A549 (cell line): ENCODE measurements at regions not wholly inside any gene's neighbourhood (a gene's known extent, or its start where the extent isn't known, plus 50 kb on each side); places are given as distances from the start of the nearest gene placed in this dataset.

ENCODE experiments used
- ATAC-seq, 2 experiments: fragments of 200-7000 bp in 1 of 2; fragments of >200 bp in 1 of 2; cut with Nextera tagmentation in 1 of 2; cut with Tn5 transposase in 1 of 2; 3 replicates each; pipeline versions ENCODE4 v1.8.0 to v1.9.1; 2018 to 2020; ENCODE audit warnings: mild to moderate bottlenecking in 1 of 2, moderate library complexity in 1 of 2
- CTCF ChIA-PET: fragments of 300-600 bp; sonication (Branson Sonifier 250); formaldehyde crosslinking; extraction: SDS; loops from one replicate; lab custom pipeline; 2021; ENCODE audit warnings: antibody characterized with exemption, inconsistent platforms; lab: Yijun Ruan, JAX
- POLR2A ChIA-PET: fragments of 350-600 bp; formaldehyde crosslinking; extraction: SDS; loops from one replicate; lab custom pipeline; 2021; ENCODE audit warnings: antibody characterized with exemption, inconsistent platforms; lab: Yijun Ruan, JAX
- DNase-seq, 2 experiments: peaks; one replicate each; pipeline versions ENCODE4 v3.0.0 to v3.0.0-alpha.2; 2011 to 2016; ENCODE audit warnings: low read depth in 1 of 2, low spot score in 1 of 2
- FAIRE-seq: peaks from 2 replicates; lab custom pipeline; 2011; peaks lifted over from hg19 to GRCh38; lab: Jason Lieb, UNC
- H3K27ac ChIP-seq, 2 experiments: fragments of >200 bp; sonication (Bioruptor Twin); formaldehyde crosslinking; 3 replicates each; pipeline ENCODE4 v1.5.1; 2016 to 2017
- H3K4me1 ChIP-seq: fragments of >200 bp; sonication (Bioruptor Twin); formaldehyde crosslinking; 3 replicates; pipeline ENCODE4 v1.6.1; 2016
- H3K4me2 ChIP-seq: fragments of >200 bp; sonication (Bioruptor Twin); formaldehyde crosslinking; 3 replicates; pipeline ENCODE4 v1.6.1; 2016
- H3K4me3 ChIP-seq: fragments of >200 bp; sonication (Bioruptor Twin); formaldehyde crosslinking; 3 replicates; pipeline ENCODE4 v1.5.1; 2016
- H3K9me3 ChIP-seq: fragments of >200 bp; sonication (Bioruptor Twin); formaldehyde crosslinking; 3 replicates; pipeline ENCODE4 v1.6.1; 2016
- EHMT2 ChIP-seq: fragments of 200-600 bp; sonication (generic); IDR thresholded peaks from 2 replicates; pipeline ENCODE4 v1.6.1; 2016; ENCODE audit warnings: antibody characterized with exemption, low read depth, mild to moderate bottlenecking, moderate library complexity
- EP300 ChIP-seq, 2 experiments: fragments of >200 bp; sonication (Bioruptor Twin); formaldehyde crosslinking; IDR thresholded peaks; 2 replicates in 1 of 2; 3 replicates in 1 of 2; pipeline ENCODE4 v1.6.1; 2016 to 2017
- FOSL2 ChIP-seq, 2 experiments: fragments of 450-650 bp in 1 of 2; fragments of >200 bp in 1 of 2; sonication (Bioruptor Twin) in 1 of 2; formaldehyde crosslinking; IDR thresholded peaks; 2 replicates each; pipeline versions ENCODE4 v1.5.0 to v1.6.1; 2016 to 2020; ENCODE audit warnings: mild to moderate bottlenecking in 1 of 2, moderate library complexity in 1 of 2
- HOXB13 ChIP-seq: fragments of 250-450 bp; sonication (Bioruptor Pico); IDR thresholded peaks from 2 replicates; pipeline ENCODE4 v1.5.0; 2020; ENCODE audit warnings: low read depth, mild to moderate bottlenecking, moderate library complexity
- JUN ChIP-seq, 2 experiments: fragments of >200 bp; sonication (Bioruptor Twin); formaldehyde crosslinking; IDR thresholded peaks; 2 replicates in 1 of 2; 3 replicates in 1 of 2; pipeline ENCODE4 v1.6.1; 2016 to 2017
- JUNB ChIP-seq: fragments of >200 bp; sonication (Bioruptor Twin); formaldehyde crosslinking; IDR thresholded peaks from 2 replicates; pipeline ENCODE4 v1.6.1; 2016
- MAFK ChIP-seq: fragments of 450-650 bp; IDR thresholded peaks from 2 replicates; pipeline ENCODE4 v1.6.1; 2014; ENCODE audit not compliant: partially characterized antibody
- MYC ChIP-seq: IDR thresholded peaks from 2 replicates; pipeline ENCODE4 v1.6.1; 2012; ENCODE audit warnings: mild to moderate bottlenecking, inconsistent platforms, low read length, improper control_type of control experiment, borderline replicate concordance
- NR3C1 ChIP-seq: fragments of >200 bp; sonication (Bioruptor Twin); formaldehyde crosslinking; IDR thresholded peaks from 3 replicates; pipeline ENCODE4 v1.6.1; 2017
- PBX3 ChIP-seq: IDR thresholded peaks from 2 replicates; pipeline ENCODE4 v1.6.1; 2012
- POLR2A ChIP-seq: IDR thresholded peaks from 2 replicates; pipeline ENCODE4 v1.6.1; 2012; ENCODE audit warnings: mild to moderate bottlenecking, low read length
- POLR2AphosphoS2 ChIP-seq: conservative IDR thresholded peaks from 2 replicates; pipeline ENCODE4 v1.6.1; 2012; ENCODE audit warnings: low read length, improper control_type of control experiment, inconsistent platforms
- RARB ChIP-seq: fragments of 250-450 bp; sonication (Bioruptor Pico); IDR thresholded peaks from 2 replicates; pipeline ENCODE4 v1.8.0; 2021; ENCODE audit warnings: mild to moderate bottlenecking, moderate library complexity
- RCOR1 ChIP-seq: fragments of 150-350 bp; IDR thresholded peaks from 2 replicates; pipeline ENCODE4 v1.6.1; 2014; ENCODE audit warnings: antibody characterized with exemption, low read length, low read depth
- SMC3 ChIP-seq: fragments of >200 bp; sonication (Bioruptor Twin); formaldehyde crosslinking; IDR thresholded peaks from 3 replicates; pipeline ENCODE4 v1.6.1; 2018; ENCODE audit warnings: inconsistent platforms
- SREBF2 ChIP-seq: fragments of 450-650 bp; IDR thresholded peaks from 2 replicates; pipeline ENCODE4 v1.6.1; 2014; ENCODE audit warnings: mild to moderate bottlenecking, moderate library complexity
- USF2 ChIP-seq: fragments of 450-650 bp; IDR thresholded peaks from 2 replicates; pipeline ENCODE4 v1.6.1; 2014; ENCODE audit warnings: antibody characterized with exemption
- ZC3H11A ChIP-seq: fragments of 450-650 bp; IDR thresholded peaks from 2 replicates; pipeline ENCODE4 v1.6.1; 2014; ENCODE audit warnings: antibody characterized with exemption, mild to moderate bottlenecking
- ZNF302 ChIP-seq: fragments of 250-450 bp; sonication (Bioruptor Pico); IDR thresholded peaks from 2 replicates; pipeline ENCODE4 v1.9.0; 2021; ENCODE audit warnings: inconsistent platforms, mild to moderate bottlenecking, moderate library complexity
- ZSCAN20 ChIP-seq: fragments of 250-450 bp; sonication (Bioruptor Pico); IDR thresholded peaks from 2 replicates; pipeline ENCODE4 v1.8.0; 2022; ENCODE audit warnings: mild to moderate bottlenecking, moderate library complexity
- WGBS: methylation state at CpG from one replicate; pipeline ENCODE4 v1.1.6; 2017; ENCODE audit errors: missing lambda C conversion rate; 5-methylcytosine and 5-hydroxymethylcytosine counted together
- TF ChIP-seq, protein P1 (sequence below): IDR thresholded peaks from 2 replicates; pipeline ENCODE4 v1.6.1; 2012

DNA sequence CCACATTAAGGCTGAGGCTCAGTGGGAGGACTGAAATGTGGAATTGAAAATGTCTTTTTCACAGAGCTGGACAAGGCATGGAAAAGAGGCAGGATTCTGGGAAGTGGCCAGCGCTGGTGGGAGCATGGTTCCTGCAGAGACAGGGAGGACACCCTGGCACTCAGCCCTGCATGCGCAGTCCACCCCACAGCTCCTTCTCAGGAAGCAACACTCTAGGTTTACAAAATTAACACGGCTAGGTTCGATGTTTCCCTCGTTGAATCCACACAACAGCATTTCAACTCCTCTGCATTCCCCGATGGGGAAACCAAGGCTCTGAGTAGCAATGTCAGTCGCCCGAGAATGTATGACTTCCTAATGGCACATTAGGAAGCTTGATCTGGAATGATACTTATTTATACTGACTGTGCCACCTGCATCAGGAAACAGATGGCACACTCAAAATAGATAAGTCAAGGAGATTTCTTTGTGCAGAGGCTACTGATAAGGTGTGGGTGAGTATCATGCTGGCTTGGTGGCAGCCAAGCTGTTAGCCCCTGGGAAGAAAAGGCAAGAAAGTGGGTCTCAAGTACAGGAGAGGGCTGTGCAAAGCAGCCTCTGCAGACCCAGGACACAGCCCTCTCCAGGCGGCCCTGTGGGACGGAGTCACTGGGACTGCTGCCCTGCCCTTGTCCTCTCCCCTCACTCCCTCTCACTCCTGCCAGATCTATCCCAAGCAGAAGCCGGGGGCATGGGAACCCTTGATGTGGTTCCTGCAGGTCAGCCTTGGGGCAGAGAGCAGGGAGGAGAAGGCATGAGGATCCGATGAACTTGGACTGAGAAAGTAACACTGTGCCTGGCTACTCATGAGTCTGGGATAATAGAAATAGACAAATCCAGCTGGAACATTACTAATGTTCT lies 158.4 kb upstream of the FHL2 start (continued):
- no peak for TF ChIP-seq ZC3H11A
- TF ChIP-seq POLR2AphosphoS2, result no peak

- FAIRE-seq, result no peak
- Histone ChIP-seq H3K4me1 (peaks cover 11% of the 10 kb centered on the region), H3K9me3 (no peaks in the 10 kb centered on the region), H3K4me3 (no peak overlapping the region), H3K4me2 (no peak overlapping the region), H3K27ac (no peak overlapping the region)
- CTCF ChIA-PET, result no interaction called here
- POLR2A ChIA-PET, result no interaction called here
- WGBS, result 45% methylated on average over 3 of the region's 3 CpGs
- ATAC-seq, result no peak
- no peak for DNase-seq
- TF ChIP-seq MAFK (no peak), RCOR1 (no peak), JUN (IDR thresholded peaks at IDR 0.05) (no peak), JUNB (no peak), SMC3 (no peak)
Observed at GRCh38 chr2:105556366-105556765, 157.5 kb upstream of the FHL2 start.

DNA sequence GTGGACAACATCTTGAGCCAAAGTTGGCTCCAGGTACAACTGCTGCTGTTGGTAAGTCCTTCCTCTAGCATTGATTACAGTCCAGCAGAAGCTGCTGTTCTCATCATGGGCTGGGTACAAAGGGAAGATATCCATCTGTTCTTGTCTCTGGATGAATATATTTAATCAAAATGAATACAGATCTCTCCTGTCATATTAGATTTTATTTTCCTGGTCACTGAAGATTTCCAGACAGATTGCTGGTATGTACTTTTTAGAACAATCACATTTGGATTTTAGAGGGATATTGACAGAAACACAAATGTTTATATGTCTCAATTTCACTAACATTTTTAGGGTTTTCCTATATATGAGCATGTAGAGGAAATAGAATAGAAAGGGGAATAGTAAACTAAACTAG lies 155.4 kb upstream of the FHL2 start:
- CTCF ChIA-PET, result interaction anchor here (1.0 kb wide), 1 partner anchor 22 kb away, joined by 3 read pairs; no protein-coding TSS in a partner anchor
- peaks cover 11% of the 10 kb centered on the region for H3K4me1 ChIP-seq
- DNase-seq, result no peak
- FAIRE-seq, result no peak
- H3K4me3 ChIP-seq, result no peak overlapping the region
- TF ChIP-seq MYC (no peak), EP300 (IDR thresholded peaks at IDR 0.05) (no peak), USF2 (no peak), SREBF2 (no peak), ZSCAN20 (CRISPR knock-in tag) (no peak), EHMT2 (no peak), JUNB (no peak), HOXB13 (CRISPR knock-in tag) (no peak), RARB (CRISPR knock-in tag) (no peak), NR3C1 (no peak), PBX3 (no peak)
- TF ChIP-seq, protein P1, sequence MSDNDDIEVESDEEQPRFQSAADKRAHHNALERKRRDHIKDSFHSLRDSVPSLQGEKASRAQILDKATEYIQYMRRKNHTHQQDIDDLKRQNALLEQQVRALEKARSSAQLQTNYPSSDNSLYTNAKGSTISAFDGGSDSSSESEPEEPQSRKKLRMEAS, result no peak
- POLR2A ChIA-PET, result no interaction called here
- H3K27ac ChIP-seq, result no peak overlapping the region
- no peak for ATAC-seq
- no peak overlapping the region for H3K4me2 ChIP-seq
- H3K9me3 ChIP-seq, result no peaks in the 10 kb centered on the region

DNA sequence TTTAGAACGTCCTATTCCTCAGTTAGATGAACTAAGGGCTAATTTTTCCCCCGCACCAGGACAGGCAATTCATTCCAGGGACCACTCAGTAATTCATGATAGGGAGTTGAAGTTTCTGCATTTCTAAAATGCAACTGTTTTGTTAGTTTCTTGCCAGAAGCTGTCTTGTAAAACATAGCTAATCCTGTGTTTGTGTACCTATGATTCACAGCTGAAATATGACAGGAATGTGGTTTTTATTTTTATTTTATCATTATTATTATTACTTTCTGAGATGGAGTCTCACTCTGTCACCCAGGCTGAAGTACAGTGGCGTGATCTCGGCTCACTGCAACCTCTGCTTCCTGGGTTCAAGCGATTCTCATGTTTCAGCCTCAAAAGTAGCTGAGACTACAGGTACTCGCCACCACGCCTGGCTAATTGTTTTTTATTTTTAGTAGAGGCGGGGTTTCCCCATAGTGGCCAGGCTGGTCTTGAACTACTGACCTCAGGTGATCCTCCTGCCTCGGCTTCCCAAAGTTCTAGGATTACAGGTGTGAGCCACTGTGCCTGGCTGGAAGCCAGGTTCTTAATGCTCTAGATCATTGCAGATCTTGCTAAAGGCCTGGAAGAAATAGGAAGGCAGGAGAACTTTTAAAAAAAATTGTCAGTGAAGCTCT lies 154.8 kb upstream of the FHL2 start:
- WGBS, result 22% methylated on average over 9 of the region's 9 CpGs
- ATAC-seq (no peak), DNase-seq (no peak), FAIRE-seq (no peak)
- no peak for TF ChIP-seq JUNB
- TF ChIP-seq POLR2A, result no peak
- TF ChIP-seq FOSL2 (IDR thresholded peaks at IDR 0.05), result no peak
- 0 out of 2 replicates have a peak, but pooled peaks have one; percentile 7 for TF ChIP-seq FOSL2 (CRISPR knock-in tag; IDR thresholded peaks at IDR 0.05)
- no peak for TF ChIP-seq ZNF302 (CRISPR knock-in tag)
- ChIA-PET POLR2A (no interaction called here), CTCF (interaction anchor here (1.0 kb wide), 1 partner anchor 23 kb away, joined by 3 read pairs; no protein-coding TSS in a partner anchor)
- Histone ChIP-seq H3K4me2 (peak overlapping the region; percentile 54; the same call in 2 of the 3 replicates), H3K9me3 (no peaks in the 10 kb centered on the region), H3K4me1 (peaks cover 11% of the 10 kb centered on the region), H3K27ac (no peak overlapping the region), H3K4me3 (no peak overlapping the region)
